ENCODE measurements at regions not wholly inside any gene's neighbourhood (a gene's known extent, or its start where the extent isn't known, plus 50 kb on each side); places are given as distances from the start of the nearest gene placed in this dataset.

DNA sequence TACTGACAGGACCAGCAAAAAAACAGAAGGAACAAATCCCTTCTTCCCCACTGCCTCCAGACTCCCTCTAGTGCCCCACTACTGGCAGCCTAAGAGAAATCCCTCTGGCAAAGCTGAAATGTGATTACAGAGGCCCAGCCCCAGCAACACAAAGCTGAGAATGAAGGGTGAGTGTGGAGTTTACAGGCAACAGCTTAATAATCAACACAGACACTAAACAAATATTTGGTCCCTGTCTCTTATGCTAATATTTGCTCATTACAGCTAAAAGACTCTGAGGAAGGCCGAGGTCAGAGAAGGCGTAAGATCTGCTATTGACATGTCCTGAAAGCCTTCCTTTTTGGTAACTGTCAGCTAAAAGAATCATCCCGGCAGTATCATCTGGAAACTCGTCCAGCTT lies 308.5 kb upstream of the RASGRP1 start:
- no peaks in the 10 kb centered on the region for H3K4me1 ChIP-seq (ENCODE audit: control insufficient read depth in 2 of 2, insufficient read depth in 1 of 2, low read depth in 1 of 2, low read length in 2 of 2)
- H3K27ac ChIP-seq (replicated peaks; ENCODE audit: low read length), result no peak overlapping the region
- WGBS, 2 donors (ENCODE audit: extremely low coverage in 2 of 2, insufficient read length in 2 of 2, insufficient replicate concordance in 1 of 2), result no CpG with 5 or more reads among the region's 4 CpGs
- no peak overlapping the region for H2BK5ac ChIP-seq (ENCODE audit: low read length)
- no peak overlapping the region for H3K9ac ChIP-seq (ENCODE audit: low read depth, low read length, poor library complexity)
- H3K36me3 ChIP-seq (replicated peaks in 1 of 2; ENCODE audit: control insufficient read depth in 2 of 2, insufficient read depth in 2 of 2, low read length in 2 of 2), result no peaks in the 10 kb centered on the region
- H4K91ac ChIP-seq (ENCODE audit: low read depth, low read length, poor library complexity), result no peak overlapping the region
- no peak overlapping the region for H2AFZ ChIP-seq (ENCODE audit: low read length)
- H3K27me3 ChIP-seq (ENCODE audit: control insufficient read depth in 3 of 3, insufficient read depth in 3 of 3, low read depth in 1 of 3, low read length in 3 of 3), result peaks cover 0 to 2% (median 0%) of the 10 kb centered on the region in 3 experiments
- H3K18ac ChIP-seq (ENCODE audit: low read length), result no peak overlapping the region
- H4K8ac ChIP-seq (ENCODE audit: low read depth, low read length), result no peak overlapping the region
- peaks cover 2% of the 10 kb centered on the region for H3K79me1 ChIP-seq (ENCODE audit: low read depth, low read length)
- no peak overlapping the region for H3K14ac ChIP-seq (ENCODE audit: low read length)
- H3K4me2 ChIP-seq (ENCODE audit: insufficient read depth, low read length, poor library complexity, severe bottlenecking), result no peak overlapping the region
- no peak overlapping the region for H2AK5ac ChIP-seq (ENCODE audit: low read depth, low read length)
- H2BK120ac ChIP-seq (ENCODE audit: low read depth, low read length), result no peak overlapping the region
- no peak overlapping the region for H2BK15ac ChIP-seq (ENCODE audit: low read length)
- no peak for DNase-seq (ENCODE audit: low spot score)
- peaks cover 0 to 2% of the 10 kb centered on the region in 2 donors for H3K9me3 ChIP-seq (replicated peaks in 1 of 2; ENCODE audit: control insufficient read depth in 2 of 2, insufficient read depth in 1 of 2, low read depth in 1 of 2, low read length in 2 of 2)
- H3K4ac ChIP-seq (ENCODE audit: low read length), result no peak overlapping the region
- H3K4me3 ChIP-seq (ENCODE audit: low read length in 2 of 2), result no peak overlapping the region
- no peak overlapping the region for H3K23ac ChIP-seq (ENCODE audit: low read depth, low read length, poor library complexity)
- no peak overlapping the region for H2BK12ac ChIP-seq (ENCODE audit: low read length)

DNA sequence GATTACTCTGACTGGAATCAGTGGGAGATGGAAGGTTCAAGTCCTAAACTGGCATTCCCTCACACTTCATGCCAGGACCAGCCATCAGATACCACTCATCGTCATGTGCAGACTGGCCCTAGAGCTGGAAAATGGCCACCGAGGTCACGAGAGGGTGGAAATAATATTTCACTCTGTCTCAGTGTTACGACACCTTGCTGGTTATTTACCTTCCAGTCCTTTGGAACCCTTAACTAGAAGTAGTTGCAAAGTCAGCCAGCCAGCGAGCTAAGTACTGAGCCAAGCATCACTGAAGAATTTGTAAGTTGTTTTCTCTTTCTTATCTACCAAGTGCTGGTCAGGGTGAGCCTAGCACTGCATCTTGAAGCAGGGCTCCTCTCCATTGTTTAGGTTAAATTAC lies 309.9 kb upstream of the RASGRP1 start:
- Histone ChIP-seq H3K27me3 (ENCODE audit: control insufficient read depth in 3 of 3, insufficient read depth in 3 of 3, low read depth in 1 of 3, low read length in 3 of 3) (peaks cover 0 to 2% (median 0%) of the 10 kb centered on the region in 3 experiments), H3K23ac (ENCODE audit: low read depth, low read length, poor library complexity) (no peak overlapping the region), H4K8ac (ENCODE audit: low read depth, low read length) (no peak overlapping the region), H4K91ac (ENCODE audit: low read depth, low read length, poor library complexity) (no peak overlapping the region), H3K14ac (ENCODE audit: low read length) (no peak overlapping the region), H3K9me3 (replicated peaks in 1 of 2; ENCODE audit: control insufficient read depth in 2 of 2, insufficient read depth in 1 of 2, low read depth in 1 of 2, low read length in 2 of 2) (peaks cover 0 to 2% of the 10 kb centered on the region in 2 donors), H3K27ac (replicated peaks; ENCODE audit: low read length) (no peak overlapping the region), H2AFZ (ENCODE audit: low read length) (no peak overlapping the region), H2BK120ac (ENCODE audit: low read depth, low read length) (no peak overlapping the region), H2BK12ac (ENCODE audit: low read length) (no peak overlapping the region), H3K9ac (ENCODE audit: low read depth, low read length, poor library complexity) (no peak overlapping the region), H2BK15ac (ENCODE audit: low read length) (no peak overlapping the region), H3K79me1 (ENCODE audit: low read depth, low read length) (peaks cover 2% of the 10 kb centered on the region), H2AK5ac (ENCODE audit: low read depth, low read length) (no peak overlapping the region), H3K18ac (ENCODE audit: low read length) (no peak overlapping the region), H3K36me3 (replicated peaks in 1 of 2; ENCODE audit: control insufficient read depth in 2 of 2, insufficient read depth in 2 of 2, low read length in 2 of 2) (no peaks in the 10 kb centered on the region), H2BK5ac (ENCODE audit: low read length) (no peak overlapping the region), H3K4me1 (ENCODE audit: control insufficient read depth in 2 of 2, insufficient read depth in 1 of 2, low read depth in 1 of 2, low read length in 2 of 2) (no peaks in the 10 kb centered on the region), H3K4me2 (ENCODE audit: insufficient read depth, low read length, poor library complexity, severe bottlenecking) (no peak overlapping the region), H3K4me3 (ENCODE audit: low read length in 2 of 2) (no peak overlapping the region), H3K4ac (ENCODE audit: low read length) (no peak overlapping the region)
- no CpG with 5 or more reads among the region's 5 CpGs for WGBS, 2 donors (ENCODE audit: extremely low coverage in 2 of 2, insufficient read length in 2 of 2, insufficient replicate concordance in 1 of 2)
- DNase-seq (ENCODE audit: low spot score), result no peak

DNA sequence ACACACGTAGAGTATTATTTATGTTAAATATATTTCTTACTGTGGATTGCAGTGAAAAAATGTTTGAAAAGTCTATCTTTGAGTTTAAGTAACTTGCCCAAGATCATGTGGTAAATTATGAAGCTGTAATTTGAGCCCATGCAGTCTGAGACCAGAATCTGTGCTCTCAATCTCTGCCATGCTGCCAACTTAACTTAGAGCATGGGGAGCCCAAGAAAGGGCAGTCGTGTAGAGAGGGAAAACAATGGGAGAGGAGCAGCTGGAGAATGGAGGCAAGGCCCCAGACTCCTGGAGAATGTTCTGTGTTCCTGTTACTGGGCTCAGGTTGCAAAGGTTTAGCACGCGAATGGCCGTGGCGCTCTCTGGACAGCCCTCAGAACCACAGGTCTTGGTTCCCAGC lies 311.6 kb upstream of the RASGRP1 start:
- Histone ChIP-seq H3K4me3 (ENCODE audit: low read length in 2 of 2) (no peak overlapping the region), H2AK5ac (ENCODE audit: low read depth, low read length) (no peak overlapping the region), H3K18ac (ENCODE audit: low read length) (no peak overlapping the region), H3K36me3 (replicated peaks in 1 of 2; ENCODE audit: control insufficient read depth in 2 of 2, insufficient read depth in 2 of 2, low read length in 2 of 2) (no peaks in the 10 kb centered on the region), H2BK5ac (ENCODE audit: low read length) (no peak overlapping the region), H3K23ac (ENCODE audit: low read depth, low read length, poor library complexity) (no peak overlapping the region), H4K91ac (ENCODE audit: low read depth, low read length, poor library complexity) (no peak overlapping the region), H3K79me1 (ENCODE audit: low read depth, low read length) (peaks cover 2% of the 10 kb centered on the region), H3K9me3 (replicated peaks in 1 of 2; ENCODE audit: control insufficient read depth in 2 of 2, insufficient read depth in 1 of 2, low read depth in 1 of 2, low read length in 2 of 2) (no peaks in the 10 kb centered on the region), H3K4ac (ENCODE audit: low read length) (no peak overlapping the region), H3K27ac (replicated peaks; ENCODE audit: low read length) (no peak overlapping the region), H3K14ac (ENCODE audit: low read length) (no peak overlapping the region), H3K4me1 (ENCODE audit: control insufficient read depth in 2 of 2, insufficient read depth in 1 of 2, low read depth in 1 of 2, low read length in 2 of 2) (no peaks in the 10 kb centered on the region), H3K4me2 (ENCODE audit: insufficient read depth, low read length, poor library complexity, severe bottlenecking) (no peak overlapping the region), H2AFZ (ENCODE audit: low read length) (no peak overlapping the region), H4K8ac (ENCODE audit: low read depth, low read length) (no peak overlapping the region), H3K27me3 (ENCODE audit: control insufficient read depth in 3 of 3, insufficient read depth in 3 of 3, low read depth in 1 of 3, low read length in 3 of 3) (peaks cover 0 to 2% (median 0%) of the 10 kb centered on the region in 3 experiments), H3K9ac (ENCODE audit: low read depth, low read length, poor library complexity) (no peak overlapping the region), H2BK15ac (ENCODE audit: low read length) (no peak overlapping the region), H2BK12ac (ENCODE audit: low read length) (no peak overlapping the region), H2BK120ac (ENCODE audit: low read depth, low read length) (no peak overlapping the region)
- WGBS, 2 donors (ENCODE audit: extremely low coverage in 2 of 2, insufficient read length in 2 of 2, insufficient replicate concordance in 1 of 2), result no CpG with 5 or more reads among the region's 6 CpGs
- DNase-seq (ENCODE audit: low spot score), result no peak

DNA sequence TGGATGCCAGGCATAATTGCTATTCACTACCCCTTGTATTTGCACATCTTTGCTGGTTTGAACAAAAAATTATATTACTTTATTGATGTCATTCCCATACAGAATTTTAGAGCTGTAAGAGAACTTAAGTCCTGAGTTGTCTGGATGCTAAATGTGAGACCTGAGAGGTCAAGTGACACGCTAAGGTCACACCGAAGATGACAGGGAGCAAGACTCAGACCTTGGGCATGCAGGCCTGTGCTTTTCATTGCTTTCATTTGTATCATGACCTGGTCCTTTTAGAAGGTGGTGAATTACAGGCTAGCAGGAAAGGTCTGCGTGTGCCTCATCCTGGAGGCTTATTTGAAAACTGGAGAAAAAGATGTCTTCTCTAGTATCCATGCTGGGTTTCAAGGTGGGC lies 312.0 kb upstream of the RASGRP1 start:
- Histone ChIP-seq H2BK12ac (ENCODE audit: low read length) (no peak overlapping the region), H3K4me3 (ENCODE audit: low read length in 2 of 2) (no peak overlapping the region), H3K9me3 (replicated peaks in 1 of 2; ENCODE audit: control insufficient read depth in 2 of 2, insufficient read depth in 1 of 2, low read depth in 1 of 2, low read length in 2 of 2) (no peaks in the 10 kb centered on the region), H4K91ac (ENCODE audit: low read depth, low read length, poor library complexity) (no peak overlapping the region), H3K79me1 (ENCODE audit: low read depth, low read length) (peaks cover 2% of the 10 kb centered on the region), H3K36me3 (replicated peaks in 1 of 2; ENCODE audit: control insufficient read depth in 2 of 2, insufficient read depth in 2 of 2, low read length in 2 of 2) (no peaks in the 10 kb centered on the region), H2BK15ac (ENCODE audit: low read length) (no peak overlapping the region), H3K4ac (ENCODE audit: low read length) (no peak overlapping the region), H3K14ac (ENCODE audit: low read length) (no peak overlapping the region), H3K4me1 (ENCODE audit: control insufficient read depth in 2 of 2, insufficient read depth in 1 of 2, low read depth in 1 of 2, low read length in 2 of 2) (no peaks in the 10 kb centered on the region), H3K23ac (ENCODE audit: low read depth, low read length, poor library complexity) (no peak overlapping the region), H3K27me3 (ENCODE audit: control insufficient read depth in 3 of 3, insufficient read depth in 3 of 3, low read depth in 1 of 3, low read length in 3 of 3) (peaks cover 0 to 2% (median 0%) of the 10 kb centered on the region in 3 experiments), H3K9ac (ENCODE audit: low read depth, low read length, poor library complexity) (no peak overlapping the region), H3K27ac (replicated peaks; ENCODE audit: low read length) (no peak overlapping the region), H3K4me2 (ENCODE audit: insufficient read depth, low read length, poor library complexity, severe bottlenecking) (no peak overlapping the region), H2BK5ac (ENCODE audit: low read length) (no peak overlapping the region), H4K8ac (ENCODE audit: low read depth, low read length) (no peak overlapping the region), H2AFZ (ENCODE audit: low read length) (no peak overlapping the region), H3K18ac (ENCODE audit: low read length) (no peak overlapping the region), H2AK5ac (ENCODE audit: low read depth, low read length) (no peak overlapping the region), H2BK120ac (ENCODE audit: low read depth, low read length) (no peak overlapping the region)
- no peak for DNase-seq (ENCODE audit: low spot score)
- WGBS, 2 donors (ENCODE audit: extremely low coverage in 2 of 2, insufficient read length in 2 of 2, insufficient replicate concordance in 1 of 2), result no CpG with 5 or more reads among the region's 3 CpGs

Measured in neuronal stem cell (in vitro differentiated cells).